B cell (primary cell): ENCODE measurements at regions not wholly inside any gene's neighbourhood (a gene's known extent, or its start where the extent isn't known, plus 50 kb on each side); places are given as distances from the start of the nearest gene placed in this dataset.

Experiments used
- CTCF ChIP-seq: fragments of 200-600 bp; IDR thresholded peaks from one replicate; pipeline ENCODE4 v1.8.0; 2022; ENCODE audit warnings: antibody characterized with exemption, mild to moderate bottlenecking
- EZH2 ChIP-seq: IDR thresholded peaks from 2 replicates; pipeline ENCODE4 v1.6.1; 2012; ENCODE audit warnings: borderline replicate concordance, low read depth, mild to moderate bottlenecking, moderate library complexity, low read length; ENCODE audit not compliant: insufficient read depth, poor library complexity, severe bottlenecking

GRCh38 chr12:74619884-74620283 lies 82.2 kb downstream of the ATXN7L3B start:
- no peak for TF ChIP-seq CTCF
- TF ChIP-seq EZH2, result no peak
